Pons (tissue), 1 donor: ENCODE measurements at regions not wholly inside any gene's neighbourhood (a gene's known extent, or its start where the extent isn't known, plus 50 kb on each side); places are given as distances from the start of the nearest gene placed in this dataset.

ENCODE experiments used
- DNase-seq: peaks from one replicate; pipeline ENCODE4 v3.0.0-alpha.2; 2016; ENCODE audit warnings: low spot score

DNA sequence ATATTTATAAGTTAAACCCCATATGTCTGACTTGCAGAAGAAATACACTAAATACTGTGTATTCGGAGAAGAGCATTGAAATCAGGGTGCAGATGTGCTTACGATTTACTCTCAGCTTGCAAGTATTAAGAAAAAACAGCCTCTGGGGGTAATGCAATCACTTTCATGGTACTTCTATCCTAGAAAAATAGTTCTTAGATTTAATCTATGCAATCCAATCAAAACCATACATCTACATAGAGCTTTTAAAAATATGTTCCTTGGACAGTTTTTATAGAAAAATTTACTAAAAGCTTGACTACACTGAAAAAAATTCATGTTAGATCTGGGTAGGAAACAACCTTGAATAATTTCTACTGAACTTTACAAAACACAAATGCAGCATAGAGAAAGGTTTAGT lies 890.3 kb upstream of the ADGRL2 start:
- DNase-seq, result no peak

DNA sequence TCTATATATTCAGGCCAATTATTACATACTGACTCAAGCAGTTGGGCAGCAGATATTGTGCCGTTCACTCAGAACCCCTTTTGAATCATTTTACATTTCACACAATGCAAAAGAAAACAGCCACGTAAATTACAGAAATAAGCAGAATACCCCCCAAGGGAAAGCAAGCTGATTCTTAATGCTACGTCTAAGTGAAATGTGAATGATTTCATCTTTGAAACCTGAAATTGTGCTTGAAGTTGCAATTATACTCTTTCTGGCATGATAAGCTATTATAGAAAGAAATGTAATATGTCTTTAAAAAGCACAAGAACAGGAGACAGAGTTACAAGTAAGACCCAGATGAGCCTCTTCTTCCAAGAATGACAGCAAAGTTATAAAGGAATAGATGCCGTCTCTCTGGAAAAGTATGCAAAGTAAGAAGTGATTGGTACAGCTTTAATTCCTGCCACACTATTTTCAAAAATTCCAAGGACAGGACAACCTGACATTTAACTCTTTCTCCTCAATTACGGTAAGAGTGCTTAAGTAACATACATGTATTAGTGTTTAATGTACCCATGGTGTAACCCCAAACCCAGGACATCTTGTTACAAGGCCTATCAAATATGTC lies 891.5 kb upstream of the ADGRL2 start:
- no peak for DNase-seq

GRCh38 chr1:80896781-80897356 lies 903.9 kb upstream of the ADGRL2 start:
- no peak for DNase-seq

DNA sequence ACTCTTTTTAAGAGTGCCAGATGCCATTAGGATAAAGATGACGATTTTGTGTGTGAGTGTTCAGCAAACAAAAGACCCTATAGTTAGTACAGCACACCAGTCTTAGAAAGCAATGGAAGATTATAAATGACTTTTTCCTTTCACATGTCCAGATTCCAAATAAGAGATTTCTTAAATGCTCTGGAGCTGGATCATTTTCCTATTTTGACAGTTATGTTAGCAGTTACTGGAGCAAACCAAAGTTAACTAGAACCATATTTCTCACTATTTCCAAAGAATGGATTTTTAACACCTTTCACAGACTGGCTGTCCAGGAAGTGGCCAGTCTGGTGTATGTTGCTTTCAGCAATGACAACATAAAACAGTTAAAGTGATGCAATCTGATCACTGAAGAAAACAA lies 905.8 kb upstream of the ADGRL2 start:
- DNase-seq, result no peak

GRCh38 chr1:80893115-80893514 lies 907.6 kb upstream of the ADGRL2 start:
- DNase-seq, result no peak

DNA sequence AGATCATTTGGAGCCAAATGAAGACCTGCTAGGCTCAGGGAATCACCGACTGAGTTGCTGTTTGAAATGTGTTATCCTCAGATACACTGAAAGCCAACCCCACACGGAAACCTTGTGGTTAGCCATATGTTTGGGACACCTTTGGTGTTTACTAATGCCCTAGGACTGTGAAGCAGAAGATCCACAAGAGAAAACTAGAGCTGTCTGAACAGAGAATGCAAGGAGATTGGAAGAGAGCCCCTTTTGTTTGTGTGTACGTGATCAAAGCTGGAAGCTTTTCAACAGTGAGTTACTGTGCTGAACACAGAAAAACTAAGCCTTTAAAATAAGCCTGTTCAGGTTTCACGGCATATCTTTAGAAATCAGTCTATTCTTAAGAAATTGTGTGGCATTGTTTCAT lies 908.2 kb upstream of the ADGRL2 start:
- no peak for DNase-seq

GRCh38 chr1:80891871-80892270 lies 908.9 kb upstream of the ADGRL2 start:
- DNase-seq, result no peak

- no peak for DNase-seq
Observed at GRCh38 chr1:80882553-80882952, 918.2 kb upstream of the ADGRL2 start.

DNA sequence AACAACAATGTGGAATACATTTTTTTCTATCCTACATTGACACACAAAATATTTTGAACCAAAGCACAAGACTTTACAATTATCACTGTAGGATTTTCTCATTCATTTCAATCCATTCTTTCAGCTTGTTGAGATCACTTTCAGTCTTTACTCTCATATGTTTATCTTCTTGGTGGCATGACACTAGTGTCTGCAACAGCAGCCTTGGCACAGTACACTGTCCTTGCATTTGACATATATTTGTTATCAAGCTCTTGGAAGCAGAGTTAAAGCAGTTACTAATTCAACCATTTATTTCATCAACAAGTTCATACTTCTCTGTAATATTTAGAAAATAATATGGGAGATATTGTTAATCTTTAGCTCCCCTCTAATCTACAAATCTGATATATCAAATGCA lies 922.4 kb upstream of the ADGRL2 start:
- no peak for DNase-seq

- DNase-seq, result no peak
Observed at GRCh38 chr1:80876035-80876434, 924.7 kb upstream of the ADGRL2 start.

- DNase-seq, result no peak
Observed at GRCh38 chr1:80869299-80869698, 931.4 kb upstream of the ADGRL2 start.

DNA sequence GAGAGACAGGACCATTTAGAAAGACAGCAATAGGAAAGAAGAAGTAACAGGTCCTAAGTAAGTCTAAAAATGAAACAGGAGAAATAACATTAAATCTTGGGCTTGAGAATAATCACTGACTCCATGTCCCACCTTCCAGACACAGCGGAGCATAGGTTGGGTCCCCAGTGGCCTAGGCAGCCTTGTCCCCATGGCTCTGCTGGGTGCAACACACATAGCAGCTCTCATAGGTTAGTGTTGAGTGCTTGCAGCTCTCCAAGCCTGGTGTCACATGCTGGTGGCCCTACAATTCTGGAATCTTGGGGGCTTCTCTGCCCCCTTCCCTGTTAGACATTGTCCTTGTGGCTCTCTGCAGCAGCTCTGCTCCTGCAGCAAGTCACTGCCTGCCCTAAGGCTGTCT lies 952.8 kb upstream of the ADGRL2 start:
- no peak for DNase-seq

DNA sequence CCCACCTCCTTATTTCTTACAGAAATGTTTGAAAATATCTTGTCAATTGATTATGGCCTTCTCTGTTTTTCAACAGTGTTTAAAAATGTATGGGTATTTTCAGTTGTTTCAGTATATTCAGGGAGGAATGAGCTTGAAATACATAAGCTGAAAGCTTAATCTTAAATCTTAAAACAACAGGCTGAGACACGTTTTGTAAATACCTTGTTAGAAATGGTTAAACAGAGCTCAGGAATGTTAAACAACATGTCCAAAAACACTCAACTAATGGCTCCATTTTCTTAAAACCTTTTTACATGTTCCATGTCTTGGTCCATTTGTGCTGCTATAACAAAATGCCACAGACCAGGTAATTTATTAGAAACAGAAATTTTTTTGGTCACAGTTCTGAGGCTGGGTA lies 953.8 kb upstream of the ADGRL2 start:
- DNase-seq, result no peak

DNA sequence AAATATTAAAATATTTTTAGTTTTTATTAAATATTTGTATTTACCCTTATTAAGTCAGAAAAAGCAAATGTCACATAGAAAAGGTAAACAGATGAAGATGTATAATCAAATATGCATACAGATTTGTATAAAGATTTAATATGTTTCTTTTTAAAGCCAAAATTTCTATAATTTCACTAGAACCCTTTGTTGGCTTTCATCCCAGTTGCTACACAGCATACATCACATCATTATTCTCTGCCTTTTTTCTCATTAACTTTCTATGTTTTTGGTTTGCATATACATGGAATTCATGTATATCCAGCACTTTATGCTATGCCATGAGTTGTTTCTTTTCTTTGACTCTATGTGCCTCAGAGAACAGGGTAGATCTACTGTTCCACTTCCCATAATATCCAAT lies 957.9 kb upstream of the ADGRL2 start:
- DNase-seq, result no peak

GRCh38 chr1:80841261-80841660 lies 959.5 kb upstream of the ADGRL2 start:
- no peak for DNase-seq

DNA sequence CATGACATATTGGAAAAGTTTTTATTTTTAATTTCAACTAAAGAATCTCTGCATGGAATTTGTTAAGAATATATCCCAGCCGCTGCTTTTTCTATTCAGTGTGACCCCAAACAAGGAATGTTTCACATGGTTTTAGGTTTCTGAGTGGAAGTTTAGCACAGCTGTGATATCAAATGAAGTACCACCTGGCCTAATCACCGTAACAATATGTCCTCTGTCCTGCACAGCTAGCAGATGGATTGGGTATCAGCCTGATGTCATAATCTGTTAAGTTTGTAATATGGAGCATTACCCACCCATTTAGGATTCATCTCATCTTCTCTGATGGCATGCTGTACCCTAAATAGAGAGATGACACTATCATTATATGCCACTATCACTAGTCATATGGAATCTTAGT lies 963.7 kb upstream of the ADGRL2 start:
- no peak for DNase-seq

- no peak for DNase-seq
Observed at GRCh38 chr1:80836505-80836904, 964.2 kb upstream of the ADGRL2 start.

- no peak for DNase-seq
Observed at GRCh38 chr1:80827666-80828065, 973.1 kb upstream of the ADGRL2 start.

DNA sequence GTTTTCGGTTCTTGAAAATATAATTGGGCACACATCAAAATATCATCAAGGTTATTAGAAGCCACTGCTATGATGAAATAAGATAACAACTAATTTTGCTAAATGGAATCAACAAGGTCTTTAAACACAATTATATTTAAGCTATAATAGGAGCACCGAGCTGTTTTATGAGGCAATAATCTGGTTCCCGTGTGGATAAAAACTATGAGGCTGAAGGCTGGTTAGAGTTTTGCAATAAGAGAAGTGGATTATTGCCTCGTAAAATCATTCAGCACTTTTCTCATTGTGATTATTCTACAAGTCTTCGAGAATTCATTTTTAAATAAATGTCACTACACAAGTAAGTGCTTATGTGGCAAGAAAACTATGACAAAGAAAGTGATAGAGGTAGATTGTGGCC lies 975.7 kb upstream of the ADGRL2 start:
- DNase-seq, result no peak

- DNase-seq, result no peak
Observed at GRCh38 chr1:80818211-80818610, 982.5 kb upstream of the ADGRL2 start.

DNA sequence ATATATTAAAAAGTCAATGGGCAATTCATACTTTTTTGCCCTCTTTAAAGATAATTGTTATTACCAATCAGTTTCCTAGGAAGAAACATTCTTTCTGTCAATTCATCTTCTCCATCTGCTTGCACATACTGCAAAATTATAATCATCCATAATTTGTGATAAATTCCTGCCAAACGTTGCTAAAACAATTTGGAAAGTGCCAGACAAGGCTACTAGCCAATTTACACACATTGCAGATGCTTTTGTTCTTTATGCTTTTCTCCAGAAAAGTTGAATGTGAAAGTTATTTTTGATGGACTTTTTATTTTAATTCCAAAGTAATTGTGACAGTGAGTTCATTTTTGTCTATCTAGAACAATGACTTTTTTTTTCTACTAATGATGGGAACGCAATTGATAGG lies 992.8 kb upstream of the ADGRL2 start:
- DNase-seq, result no peak

DNA sequence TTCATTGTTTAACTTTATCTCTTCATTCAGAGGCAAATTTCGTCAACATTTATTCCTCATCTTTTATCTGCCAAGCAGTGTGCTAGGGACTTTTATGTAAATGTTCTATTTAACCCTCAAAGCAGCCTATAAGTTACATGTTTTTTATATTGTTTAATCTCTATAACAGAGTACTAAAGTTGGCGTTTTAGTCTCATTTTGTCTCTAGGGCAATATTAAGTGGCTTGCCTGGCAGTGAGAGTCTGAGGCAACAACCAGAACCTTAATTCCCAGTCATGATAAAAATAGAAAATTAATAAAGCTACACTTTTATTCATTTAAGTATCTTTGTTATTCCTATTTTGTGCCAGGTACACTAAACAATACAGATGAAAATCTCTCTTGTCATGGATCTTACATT lies 994.3 kb upstream of the ADGRL2 start:
- no peak for DNase-seq

DNA sequence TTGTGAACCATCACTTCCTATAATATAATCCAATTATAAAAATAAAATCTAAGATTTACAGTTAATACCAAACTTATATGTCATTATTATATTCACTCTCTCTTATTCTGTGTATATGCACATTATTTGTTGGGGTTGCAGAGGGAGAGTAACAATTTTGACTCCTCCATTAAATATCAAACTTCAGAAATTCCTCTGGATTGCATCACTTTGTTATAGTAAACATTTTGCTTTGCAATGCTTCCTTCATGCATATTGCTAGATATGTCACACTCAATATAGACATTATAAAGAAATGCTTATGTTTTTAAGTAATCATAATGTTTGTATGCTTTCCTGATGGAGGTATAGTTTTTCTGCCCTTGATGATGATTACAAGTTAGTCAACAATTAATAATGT lies 999.0 kb upstream of the ADGRL2 start:
- no peak for DNase-seq

- no peak for DNase-seq
Observed at GRCh38 chr1:80799457-80799856, 1001.3 kb upstream of the ADGRL2 start.

DNA sequence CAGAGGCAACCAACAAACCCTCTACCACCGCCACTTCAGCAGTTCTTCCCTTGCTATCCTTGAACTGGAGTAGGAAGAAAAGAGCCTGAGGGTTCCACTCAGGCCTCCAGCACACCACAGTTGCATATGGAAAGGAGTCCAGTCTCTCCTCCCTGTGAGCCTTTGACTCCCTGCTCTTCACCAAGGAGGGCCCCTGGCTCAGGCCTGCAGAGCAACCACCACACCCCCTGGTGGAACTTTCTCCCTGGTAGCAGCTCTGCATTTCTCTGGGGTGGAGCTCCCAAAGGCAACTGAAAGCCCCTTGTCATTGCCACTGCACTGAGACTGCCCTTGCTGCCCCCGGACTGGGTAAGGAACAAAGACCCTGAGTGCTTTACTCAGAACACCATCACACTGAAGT lies 1021.5 kb upstream of the ADGRL2 start:
- no peak for DNase-seq
